ENCODE measurements at regions not wholly inside any gene's neighbourhood (a gene's known extent, or its start where the extent isn't known, plus 50 kb on each side); places are given as distances from the start of the nearest gene placed in this dataset.

DNA sequence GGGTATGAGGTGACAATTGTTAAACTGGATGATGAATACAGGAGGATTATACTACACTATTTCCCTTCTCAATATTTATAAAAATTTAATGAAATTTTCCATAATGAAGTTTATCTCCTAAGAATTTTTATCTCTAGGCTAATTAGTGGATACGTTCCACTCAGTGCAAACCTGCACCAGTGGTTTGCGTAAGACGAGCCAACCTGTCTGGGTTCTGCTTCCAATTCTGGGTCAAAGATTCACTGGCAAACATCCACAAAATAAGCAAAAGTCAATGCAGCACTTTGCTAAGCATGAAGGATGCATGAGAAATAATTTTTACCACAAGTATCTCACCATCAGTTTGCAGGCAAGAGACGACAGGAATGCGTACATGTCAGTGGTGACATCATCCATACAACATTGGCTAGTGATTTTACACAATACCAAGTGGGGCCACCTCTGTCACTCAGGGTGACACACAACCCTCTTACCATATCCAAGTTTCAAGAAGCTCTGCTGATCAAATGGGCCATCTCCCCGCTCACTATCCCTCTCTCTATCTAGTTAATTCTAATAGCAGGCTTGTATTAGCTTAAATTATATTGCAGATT lies 51.7 kb downstream of the FAM50B start:
- H3K27ac ChIP-seq (ENCODE audit: low read depth in 2 of 2, low read length in 2 of 2) = no peak overlapping the region
- H3K4me1 ChIP-seq (ENCODE audit: control insufficient read depth in 2 of 3, insufficient read depth in 2 of 3, low read depth in 1 of 3, low read length in 3 of 3) = no peaks in the 10 kb centered on the region
- H3K36me3 ChIP-seq (ENCODE audit: control insufficient read depth in 2 of 3, insufficient read depth in 3 of 3, low read length in 3 of 3) = no peaks in the 10 kb centered on the region
- H3K9me3 ChIP-seq (ENCODE audit: control insufficient read depth in 2 of 3, insufficient read depth in 1 of 3, low read length in 3 of 3) = no peaks in the 10 kb centered on the region
- intact Hi-C loops (cut with DNase I) = no loop called here
- H3K27me3 ChIP-seq (ENCODE audit: control insufficient read depth, insufficient read depth, low read length) = no peaks in the 10 kb centered on the region
- FAIRE-seq (no peak), DNase-seq (no peak)
- H3K9ac ChIP-seq (ENCODE audit: low read length in 3 of 3) = no peak overlapping the region
- TF ChIP-seq, protein P1, sequence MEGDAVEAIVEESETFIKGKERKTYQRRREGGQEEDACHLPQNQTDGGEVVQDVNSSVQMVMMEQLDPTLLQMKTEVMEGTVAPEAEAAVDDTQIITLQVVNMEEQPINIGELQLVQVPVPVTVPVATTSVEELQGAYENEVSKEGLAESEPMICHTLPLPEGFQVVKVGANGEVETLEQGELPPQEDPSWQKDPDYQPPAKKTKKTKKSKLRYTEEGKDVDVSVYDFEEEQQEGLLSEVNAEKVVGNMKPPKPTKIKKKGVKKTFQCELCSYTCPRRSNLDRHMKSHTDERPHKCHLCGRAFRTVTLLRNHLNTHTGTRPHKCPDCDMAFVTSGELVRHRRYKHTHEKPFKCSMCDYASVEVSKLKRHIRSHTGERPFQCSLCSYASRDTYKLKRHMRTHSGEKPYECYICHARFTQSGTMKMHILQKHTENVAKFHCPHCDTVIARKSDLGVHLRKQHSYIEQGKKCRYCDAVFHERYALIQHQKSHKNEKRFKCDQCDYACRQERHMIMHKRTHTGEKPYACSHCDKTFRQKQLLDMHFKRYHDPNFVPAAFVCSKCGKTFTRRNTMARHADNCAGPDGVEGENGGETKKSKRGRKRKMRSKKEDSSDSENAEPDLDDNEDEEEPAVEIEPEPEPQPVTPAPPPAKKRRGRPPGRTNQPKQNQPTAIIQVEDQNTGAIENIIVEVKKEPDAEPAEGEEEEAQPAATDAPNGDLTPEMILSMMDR (IDR thresholded peaks at IDR 0.05; ENCODE audit: borderline replicate concordance, extremely low read depth, insufficient read depth) = no peak
- no peak overlapping the region for H3K4me3 ChIP-seq (ENCODE audit: low read length in 3 of 3)

DNA sequence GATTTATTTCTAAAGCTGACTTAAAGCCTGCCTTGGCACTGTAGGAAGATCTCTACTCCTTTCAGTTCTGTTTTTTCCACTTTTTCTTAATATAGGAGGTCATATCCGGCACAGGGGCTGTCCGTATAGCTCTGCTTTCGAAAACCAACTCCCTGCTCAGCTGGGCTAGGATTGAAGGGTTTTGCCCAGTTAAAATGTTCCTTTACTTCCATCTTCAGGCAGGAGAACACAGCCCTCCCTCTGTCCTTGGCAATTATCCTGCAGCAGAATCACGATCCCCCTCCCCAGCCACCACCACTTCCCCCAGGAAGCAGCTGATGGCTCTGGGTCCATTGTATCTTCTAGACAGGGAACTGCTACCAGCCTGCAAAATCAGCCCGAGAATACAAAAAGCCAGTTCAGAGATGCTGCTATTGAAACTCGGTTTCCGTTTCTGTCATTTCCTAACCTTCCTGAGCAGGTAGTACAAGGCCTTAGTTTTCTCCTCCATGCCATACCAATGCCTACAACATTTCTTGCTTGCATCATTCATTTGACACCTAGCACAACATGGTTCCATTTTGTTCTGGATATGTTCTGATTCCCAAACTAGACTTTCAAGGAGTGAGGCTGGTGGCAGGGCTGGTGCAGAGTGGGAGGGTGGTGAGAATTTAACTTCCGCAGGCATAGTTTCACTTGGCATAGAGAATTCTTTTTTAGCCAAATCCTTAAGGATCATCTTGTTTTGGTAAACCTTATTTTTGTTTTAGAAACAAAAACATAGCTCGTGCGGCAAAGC lies 53.9 kb downstream of the FAM50B start:
- Histone ChIP-seq H3K4me1 (ENCODE audit: control insufficient read depth in 2 of 3, insufficient read depth in 2 of 3, low read depth in 1 of 3, low read length in 3 of 3) (no peaks in the 10 kb centered on the region), H3K9me3 (ENCODE audit: control insufficient read depth in 2 of 3, insufficient read depth in 1 of 3, low read length in 3 of 3) (no peaks in the 10 kb centered on the region), H3K27me3 (ENCODE audit: control insufficient read depth, insufficient read depth, low read length) (no peaks in the 10 kb centered on the region), H3K4me3 (ENCODE audit: low read length in 3 of 3) (no peak overlapping the region), H3K36me3 (ENCODE audit: control insufficient read depth in 2 of 3, insufficient read depth in 3 of 3, low read length in 3 of 3) (no peaks in the 10 kb centered on the region), H3K27ac (ENCODE audit: low read depth in 2 of 2, low read length in 2 of 2) (no peak overlapping the region), H3K9ac (ENCODE audit: low read length in 3 of 3) (no peak overlapping the region)
- FAIRE-seq (no peak), DNase-seq (no peak)
- TF ChIP-seq, protein P1 (IDR thresholded peaks at IDR 0.05; ENCODE audit: borderline replicate concordance, extremely low read depth, insufficient read depth) = no peak
- intact Hi-C loops (cut with DNase I) = no loop called here

DNA sequence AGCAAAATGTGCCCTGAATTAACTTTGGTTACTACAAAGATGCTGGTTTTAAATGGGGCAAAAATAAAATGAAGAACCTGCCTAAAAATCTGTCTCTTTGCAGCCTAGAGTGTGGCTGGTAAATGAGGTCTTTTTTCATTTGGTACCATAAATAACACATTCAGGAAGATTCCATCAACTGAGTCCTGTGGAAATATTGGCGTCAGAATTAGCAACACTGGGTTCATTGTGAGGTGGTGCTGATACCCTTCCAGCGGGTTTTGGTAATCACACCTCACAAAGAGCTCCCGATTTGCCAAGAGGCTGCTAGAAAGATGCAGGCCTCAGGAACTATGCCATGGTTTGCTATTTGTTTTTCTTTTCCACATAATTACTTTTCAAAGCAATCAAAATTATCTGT lies 55.3 kb downstream of the FAM50B start:
- Histone ChIP-seq H3K4me1 (ENCODE audit: control insufficient read depth in 2 of 3, insufficient read depth in 2 of 3, low read depth in 1 of 3, low read length in 3 of 3) (no peaks in the 10 kb centered on the region), H3K27me3 (ENCODE audit: control insufficient read depth, insufficient read depth, low read length) (no peaks in the 10 kb centered on the region), H3K9me3 (ENCODE audit: control insufficient read depth in 2 of 3, insufficient read depth in 1 of 3, low read length in 3 of 3) (no peaks in the 10 kb centered on the region), H3K36me3 (ENCODE audit: control insufficient read depth in 2 of 3, insufficient read depth in 3 of 3, low read length in 3 of 3) (no peaks in the 10 kb centered on the region), H3K9ac (ENCODE audit: low read length in 3 of 3) (no peak overlapping the region), H3K4me3 (ENCODE audit: low read length in 3 of 3) (no peak overlapping the region), H3K27ac (ENCODE audit: low read depth in 2 of 2, low read length in 2 of 2) (no peak overlapping the region)
- TF ChIP-seq, protein P1 (IDR thresholded peaks at IDR 0.05; ENCODE audit: borderline replicate concordance, extremely low read depth, insufficient read depth) = no peak
- FAIRE-seq (no peak), DNase-seq (no peak)
- intact Hi-C loops (cut with DNase I) = no loop called here

All from kidney (tissue), 13 donors.